Liver (tissue), 8 donors: ENCODE measurements at regions not wholly inside any gene's neighbourhood (a gene's known extent, or its start where the extent isn't known, plus 50 kb on each side); places are given as distances from the start of the nearest gene placed in this dataset.
"Not testable (repeated sequence)": the region's sequence is repeated elsewhere in the genome, so short reads cannot be mapped to it uniquely, and the experiment has no call there.

Source experiments
- DNase-seq: peaks from one replicate; pipeline ENCODE4 v3.0.0-alpha.2; 2017; ENCODE audit warnings: low spot score
- H3K27ac ChIP-seq, 2 donors: one replicate each; pipeline ENCODE4 v1.7.0; 2013; ENCODE audit warnings: inconsistent platforms in 2 of 2, low read length in 2 of 2, control low read depth in 1 of 2, low read depth in 1 of 2, mild to moderate bottlenecking in 1 of 2
- H3K27me3 ChIP-seq, 4 donors: one replicate each; pipeline versions ENCODE4 v1.6.1 to v1.7.0; 2013; ENCODE audit warnings: low read length in 3 of 4, inconsistent platforms in 1 of 4, mild to moderate bottlenecking in 1 of 4, moderate library complexity in 1 of 4; ENCODE audit not compliant: control insufficient read depth in 4 of 4, insufficient read depth in 4 of 4
- H3K36me3 ChIP-seq, 4 donors: one replicate each; pipeline versions ENCODE4 v1.6.1 to v1.7.0; 2013; ENCODE audit warnings: low read length in 3 of 4, mild to moderate bottlenecking in 3 of 4, low read depth in 1 of 4, moderate library complexity in 1 of 4; ENCODE audit not compliant: control insufficient read depth in 4 of 4, insufficient read depth in 3 of 4
- H3K4me1 ChIP-seq, 4 donors: one replicate each; pipeline versions ENCODE4 v1.6.1 to v1.7.0; 2013; ENCODE audit warnings: low read length in 3 of 4, mild to moderate bottlenecking in 3 of 4, moderate library complexity in 1 of 4; ENCODE audit not compliant: control insufficient read depth in 4 of 4, insufficient read depth in 4 of 4
- H3K4me3 ChIP-seq, 3 donors: one replicate each; pipeline versions ENCODE4 v1.6.1 to v1.7.0; 2013; ENCODE audit warnings: low read length in 3 of 3, control low read depth in 1 of 3, low read depth in 1 of 3, mild to moderate bottlenecking in 1 of 3
- H3K9ac ChIP-seq, 2 donors: one replicate each; pipeline ENCODE4 v1.7.0; 2013; ENCODE audit warnings: low read length in 2 of 2, mild to moderate bottlenecking in 2 of 2, moderate library complexity in 2 of 2, control low read depth in 1 of 2, low read depth in 1 of 2
- H3K9me3 ChIP-seq, 4 donors: one replicate each; pipeline versions ENCODE4 v1.6.1 to v1.7.0; 2013; ENCODE audit warnings: low read length in 3 of 4; ENCODE audit not compliant: control insufficient read depth in 4 of 4
- CTCF ChIP-seq: fragments of 150-350 bp; IDR thresholded peaks from 2 replicates; pipeline ENCODE4 v1.5.1; 2017; ENCODE audit warnings: improper control_type of control experiment, low read depth, low read length; ENCODE audit not compliant: missing input control
- EGR1 ChIP-seq, 2 donors: IDR thresholded peaks; 2 replicates each; pipeline ENCODE4 v1.6.1; 2016 to 2018; ENCODE audit warnings: antibody characterized with exemption in 2 of 2, low read depth in 2 of 2
- FOXA1 ChIP-seq: IDR thresholded peaks from 2 replicates; pipeline ENCODE4 v1.6.1; 2016; ENCODE audit warnings: antibody characterized with exemption
- FOXA2 ChIP-seq: IDR thresholded peaks from 2 replicates; pipeline ENCODE4 v1.6.1; 2016; ENCODE audit warnings: antibody characterized with exemption
- GABPA ChIP-seq, 2 donors: IDR thresholded peaks in 1 of 2; conservative IDR thresholded peaks in 1 of 2; 2 replicates each; pipeline ENCODE4 v1.6.1; 2016; ENCODE audit warnings: antibody characterized with exemption in 2 of 2, mild to moderate bottlenecking in 1 of 2, moderate library complexity in 1 of 2
- HNF4A ChIP-seq, 2 donors: conservative IDR thresholded peaks; 2 replicates each; pipeline ENCODE4 v1.6.1; 2016; ENCODE audit warnings: antibody characterized with exemption in 2 of 2, mild to moderate bottlenecking in 2 of 2
- HNF4G ChIP-seq: IDR thresholded peaks from 2 replicates; pipeline ENCODE4 v1.6.1; 2016; ENCODE audit warnings: antibody characterized with exemption
- JUND ChIP-seq, 2 donors: IDR thresholded peaks; 2 replicates each; pipeline ENCODE4 v1.6.1; 2016; ENCODE audit warnings: antibody characterized with exemption in 2 of 2
- MAX ChIP-seq: IDR thresholded peaks from 2 replicates; pipeline ENCODE4 v1.6.1; 2016; ENCODE audit warnings: antibody characterized with exemption
- NR2F2 ChIP-seq: IDR thresholded peaks from 2 replicates; pipeline ENCODE4 v1.6.1; 2016; ENCODE audit warnings: antibody characterized with exemption
- RAD21 ChIP-seq, 2 donors: IDR thresholded peaks; 2 replicates each; pipeline ENCODE4 v1.6.1; 2016; ENCODE audit warnings: antibody characterized with exemption in 2 of 2, mild to moderate bottlenecking in 2 of 2
- REST ChIP-seq: IDR thresholded peaks from 2 replicates; pipeline ENCODE4 v1.6.1; 2016; ENCODE audit warnings: antibody characterized with exemption, mild to moderate bottlenecking
- RXRA ChIP-seq, 2 donors: IDR thresholded peaks; 2 replicates each; pipeline ENCODE4 v1.6.1; 2017 to 2018; ENCODE audit warnings: antibody characterized with exemption in 2 of 2, mild to moderate bottlenecking in 1 of 2
- SP1 ChIP-seq: IDR thresholded peaks from 2 replicates; pipeline ENCODE4 v1.6.1; 2018; ENCODE audit warnings: antibody characterized with exemption, mild to moderate bottlenecking
- TAF1 ChIP-seq: conservative IDR thresholded peaks from 2 replicates; pipeline ENCODE4 v1.6.1; 2016; ENCODE audit warnings: antibody characterized with exemption, mild to moderate bottlenecking
- YY1 ChIP-seq: IDR thresholded peaks from 2 replicates; pipeline ENCODE4 v1.6.1; 2016; ENCODE audit warnings: antibody characterized with exemption, mild to moderate bottlenecking
- ZBTB33 ChIP-seq: IDR thresholded peaks from 2 replicates; pipeline ENCODE4 v1.6.1; 2016; ENCODE audit warnings: antibody characterized with exemption
- WGBS: extraction: QIAGEN DNeasy Blood & Tissue Kit; methylation state at CpG from one replicate; pipeline ENCODE4 v1.1.7; 2013; 5-methylcytosine and 5-hydroxymethylcytosine counted together
- TF ChIP-seq, protein P1 (sequence below): IDR thresholded peaks from 2 replicates; pipeline ENCODE4 v1.6.1; 2016; ENCODE audit warnings: antibody characterized with exemption
- donor health status: healthy.
- donor health status: healthy.
- donor health status: healthy.
- donor health status: healthy.
- donor health status: healthy.

- TF ChIP-seq ZBTB33: no peak
These were observed 188.4 kb upstream of the GPC6 start (continued) for GRCh38 chr13:93038187-93038586.

DNA sequence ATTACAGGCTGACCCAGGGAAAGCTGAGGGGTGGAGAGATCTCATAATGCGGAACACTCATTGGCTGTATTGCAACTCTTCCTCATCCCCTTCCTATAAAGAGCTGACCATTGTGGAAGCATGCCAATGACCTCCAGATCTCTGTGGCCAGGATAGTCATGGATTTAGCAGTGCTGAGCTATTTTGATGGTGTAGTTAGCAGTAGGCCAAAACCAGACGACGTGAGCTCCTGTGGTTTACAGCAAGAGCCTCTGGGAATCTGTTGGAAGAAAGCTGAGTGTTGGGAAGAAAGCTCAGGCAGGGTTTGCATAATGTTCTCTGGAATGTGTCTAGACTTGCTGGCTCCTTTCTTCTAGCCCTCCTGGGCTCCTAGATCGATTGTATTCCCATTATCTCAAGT, 187.5 kb upstream of the GPC6 start:
- Histone ChIP-seq H3K9ac (no peak overlapping the region), H3K36me3 (no peaks in the 10 kb centered on the region), H3K4me3 (no peak overlapping the region), H3K27me3 (no peaks in the 10 kb centered on the region), H3K9me3 (no peaks in the 10 kb centered on the region), H3K4me1 (no peaks in the 10 kb centered on the region), H3K27ac (no peak overlapping the region)
- no peak for DNase-seq
- 87% methylated on average over 4 of the region's 4 CpGs for WGBS
- TF ChIP-seq GABPA (IDR thresholded peaks at IDR 0.05 in 1 of 2, conservative IDR thresholded peaks at IDR 0.05 in 1 of 2) (no peak), FOXA2 (no peak), TAF1 (no peak), CTCF (no peak), EGR1 (IDR thresholded peaks at IDR 0.05; ENCODE audit: low read depth in 2 of 2) (no peak), HNF4G (no peak), JUND (IDR thresholded peaks at IDR 0.05) (no peak), ZBTB33 (no peak), FOXA1 (no peak), REST (no peak), HNF4A (conservative IDR thresholded peaks at IDR 0.05) (no peak), NR2F2 (no peak), MAX (no peak), SP1 (no peak), RAD21 (IDR thresholded peaks at IDR 0.05) (no peak), YY1 (no peak), RXRA (IDR thresholded peaks at IDR 0.05) (no peak)
- TF ChIP-seq, protein P1, sequence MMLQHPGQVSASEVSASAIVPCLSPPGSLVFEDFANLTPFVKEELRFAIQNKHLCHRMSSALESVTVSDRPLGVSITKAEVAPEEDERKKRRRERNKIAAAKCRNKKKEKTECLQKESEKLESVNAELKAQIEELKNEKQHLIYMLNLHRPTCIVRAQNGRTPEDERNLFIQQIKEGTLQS: no peak

- H3K36me3 ChIP-seq, H3K9me3 ChIP-seq, H3K4me1 ChIP-seq, H3K9ac ChIP-seq, H3K27ac ChIP-seq, H3K4me3 ChIP-seq, DNase-seq, H3K27me3 ChIP-seq: not testable (repeated sequence)
- WGBS: 95% methylated on average over 4 of the region's 4 CpGs
These were observed 185.0 kb upstream of the GPC6 start for GRCh38 chr13:93041566-93041965.
